Small intestine (tissue), 7 donors: ENCODE measurements at regions not wholly inside any gene's neighbourhood (a gene's known extent, or its start where the extent isn't known, plus 50 kb on each side); places are given as distances from the start of the nearest gene placed in this dataset.

ENCODE experiments used
- DNase-seq, 2 donors: peaks; one replicate each; pipeline versions ENCODE4 v3.0.0 to v3.0.0-alpha.2; 2013
- FAIRE-seq: peaks from 2 replicates; lab custom pipeline; 2012; peaks lifted over from hg19 to GRCh38; lab: Jason Lieb, UNC
- H3K27ac ChIP-seq, 3 donors: one replicate each; pipeline ENCODE4 v1.5.1; 2013; ENCODE audit warnings: low read length in 2 of 3, mild to moderate bottlenecking in 2 of 3, control low read depth in 1 of 3, inconsistent platforms in 1 of 3, low read depth in 1 of 3, moderate library complexity in 1 of 3
- H3K27me3 ChIP-seq, 3 donors: one replicate each; pipeline ENCODE4 v1.6.1; 2013; ENCODE audit warnings: low read length in 3 of 3, inconsistent platforms in 1 of 3; ENCODE audit not compliant: control insufficient read depth in 3 of 3, insufficient read depth in 3 of 3
- H3K36me3 ChIP-seq, 3 donors: one replicate each; pipeline ENCODE4 v1.6.1; 2013; ENCODE audit warnings: low read length in 3 of 3, inconsistent platforms in 1 of 3, low read depth in 1 of 3, mild to moderate bottlenecking in 1 of 3, moderate library complexity in 1 of 3; ENCODE audit not compliant: control insufficient read depth in 3 of 3, insufficient read depth in 2 of 3
- H3K4me1 ChIP-seq, 3 donors: one replicate each; pipeline ENCODE4 v1.6.1; 2013; ENCODE audit warnings: low read length in 2 of 3, inconsistent platforms in 1 of 3, low read depth in 1 of 3, mild to moderate bottlenecking in 1 of 3, moderate library complexity in 1 of 3; ENCODE audit not compliant: control insufficient read depth in 3 of 3, insufficient read depth in 2 of 3
- H3K4me3 ChIP-seq, 3 donors: one replicate each; pipeline ENCODE4 v1.5.1; 2013; ENCODE audit warnings: low read length in 3 of 3, control low read depth in 1 of 3, inconsistent platforms in 1 of 3, low read depth in 1 of 3, mild to moderate bottlenecking in 1 of 3, moderate library complexity in 1 of 3
- H3K9me3 ChIP-seq, 2 donors: one replicate each; pipeline ENCODE4 v1.6.1; 2013; ENCODE audit warnings: low read depth in 1 of 2, low read length in 1 of 2; ENCODE audit not compliant: control insufficient read depth in 2 of 2, insufficient read depth in 1 of 2
- WGBS, 3 donors: extraction: QIAGEN DNeasy Blood & Tissue Kit; methylation state at CpG; one replicate each; pipeline ENCODE4 v1.1.7; 2013; 5-methylcytosine and 5-hydroxymethylcytosine counted together
- donor health status: healthy with polysubstance abuse.
- donor health status: control.
- donor health status: control.
- donor health status: Bipolar disorder and iron deficiency.
- donor health status: healthy.

DNA sequence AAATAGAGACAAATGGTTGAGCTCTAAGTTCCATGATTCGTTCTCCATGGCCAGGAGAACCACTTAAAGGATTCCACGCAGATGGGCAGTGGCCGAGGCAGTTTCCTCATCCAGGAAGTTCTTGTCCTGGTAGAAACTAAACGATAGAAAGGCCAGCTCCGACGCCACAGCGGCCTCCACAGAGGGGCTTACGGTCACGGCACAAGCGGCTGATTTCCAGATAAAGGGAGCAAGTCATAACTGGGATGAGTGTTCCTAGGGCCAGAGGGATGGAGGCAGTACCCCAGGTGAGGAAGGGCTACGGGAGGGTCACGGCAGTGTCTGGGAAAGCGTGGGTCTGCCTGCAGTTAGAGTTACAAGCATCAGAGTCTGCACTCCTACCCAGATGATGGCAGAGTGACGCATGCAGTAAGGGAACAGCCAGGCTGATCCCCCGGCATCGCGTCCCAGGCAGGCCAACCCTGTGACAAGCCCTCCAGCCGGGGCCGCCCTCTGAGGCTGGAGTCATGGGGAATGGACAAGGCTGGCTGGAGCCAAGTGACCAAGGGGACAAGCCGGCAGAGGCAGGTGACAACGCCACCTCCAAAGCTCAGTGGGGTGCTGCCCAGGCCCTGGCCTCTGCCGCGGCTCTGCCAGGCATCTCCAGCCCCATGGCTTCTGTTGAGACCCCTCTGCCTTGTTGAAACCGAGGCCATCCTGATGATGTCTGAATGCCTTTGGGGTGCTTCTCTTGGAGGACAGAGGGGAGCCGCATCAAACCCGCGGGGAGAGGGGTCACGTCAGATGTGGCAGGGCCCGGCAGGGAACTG, 475.1 kb downstream of the BRD1 start:
- DNase-seq (no peak), FAIRE-seq (no peak)
- H3K27ac ChIP-seq, result no peak overlapping the region
- H3K27me3 ChIP-seq, result peaks cover 0 to 9% (median 0%) of the 10 kb centered on the region in 3 donors
- H3K9me3 ChIP-seq, result no peaks in the 10 kb centered on the region
- no peaks in the 10 kb centered on the region for H3K4me1 ChIP-seq
- H3K36me3 ChIP-seq, result no peaks in the 10 kb centered on the region
- 82 to 85% (median 83%) methylated on average over 29 of the region's 29 CpGs for WGBS, 3 donors
- H3K4me3 ChIP-seq, result no peak overlapping the region

DNA sequence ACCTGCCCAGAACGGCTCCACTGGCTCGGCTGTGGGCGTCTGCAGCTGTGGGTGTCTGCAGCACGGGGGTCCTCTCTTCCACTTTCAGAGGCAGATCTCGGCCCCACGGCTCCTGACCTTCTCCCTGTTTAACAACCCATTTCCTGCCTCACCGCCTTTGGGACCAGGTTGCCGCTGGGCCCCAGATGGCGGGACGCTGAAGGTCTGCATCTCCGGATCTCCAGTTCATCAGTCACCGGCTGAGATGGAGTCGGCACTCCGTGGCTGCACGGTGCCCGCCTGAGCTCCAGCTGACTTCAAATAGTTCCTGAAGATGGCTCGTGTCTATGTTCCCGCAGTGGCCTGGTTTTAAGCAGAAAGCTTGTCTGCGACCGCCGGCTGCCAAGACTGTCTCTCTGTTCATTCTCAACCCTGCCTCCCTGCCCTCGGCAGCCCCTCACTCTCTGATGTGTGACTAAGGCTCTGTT, 475.9 kb downstream of the BRD1 start:
- Histone ChIP-seq H3K9me3 (no peaks in the 10 kb centered on the region), H3K4me1 (no peaks in the 10 kb centered on the region), H3K27me3 (peaks cover 0 to 9% (median 0%) of the 10 kb centered on the region in 3 donors), H3K36me3 (no peaks in the 10 kb centered on the region), H3K4me3 (no peak overlapping the region), H3K27ac (no peak overlapping the region)
- FAIRE-seq (no peak), DNase-seq (no peak)
- WGBS, 3 donors, result 54 to 77% (median 75%) methylated on average over 22 of the region's 22 CpGs

DNA sequence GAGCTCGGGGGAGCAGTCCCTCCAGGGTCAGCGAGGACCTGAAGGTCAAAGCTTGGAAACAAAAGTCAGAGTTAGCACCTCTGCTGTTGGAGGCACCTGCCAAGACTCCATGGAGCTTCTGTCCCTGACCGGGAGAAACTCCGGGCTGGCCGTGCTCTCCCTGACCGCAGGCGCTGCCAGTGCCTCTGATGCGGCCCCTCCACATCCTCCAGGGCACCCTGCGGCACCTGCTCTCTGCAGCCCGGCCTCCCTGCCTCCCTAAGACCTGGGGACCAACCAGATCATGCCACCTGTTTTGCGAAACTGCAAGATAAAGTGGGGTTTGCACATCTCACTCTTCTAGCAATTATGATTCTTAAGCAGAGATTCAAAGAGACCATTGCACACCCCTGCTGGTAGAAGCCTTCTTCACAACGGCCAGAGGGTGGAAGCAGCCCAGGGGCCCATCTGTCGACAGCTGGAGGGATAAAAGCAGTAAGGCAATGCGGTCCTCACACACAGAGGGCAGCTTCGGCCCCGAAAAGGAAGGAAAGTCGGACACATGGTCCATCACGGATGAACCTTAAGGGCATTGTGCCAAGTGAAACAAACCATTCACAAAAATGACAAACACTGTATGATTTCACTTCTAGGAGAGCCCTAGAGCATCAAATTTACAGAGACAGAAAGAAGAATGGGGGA, 477.1 kb downstream of the BRD1 start:
- no peak for DNase-seq
- Histone ChIP-seq H3K4me1 (no peaks in the 10 kb centered on the region), H3K27ac (no peak overlapping the region), H3K27me3 (peaks cover 0 to 7% (median 0%) of the 10 kb centered on the region in 3 donors), H3K9me3 (no peaks in the 10 kb centered on the region), H3K36me3 (no peaks in the 10 kb centered on the region), H3K4me3 (no peak overlapping the region)
- no peak for FAIRE-seq
- 60 to 69% (median 65%) methylated on average over 18 of the region's 18 CpGs for WGBS, 3 donors

DNA sequence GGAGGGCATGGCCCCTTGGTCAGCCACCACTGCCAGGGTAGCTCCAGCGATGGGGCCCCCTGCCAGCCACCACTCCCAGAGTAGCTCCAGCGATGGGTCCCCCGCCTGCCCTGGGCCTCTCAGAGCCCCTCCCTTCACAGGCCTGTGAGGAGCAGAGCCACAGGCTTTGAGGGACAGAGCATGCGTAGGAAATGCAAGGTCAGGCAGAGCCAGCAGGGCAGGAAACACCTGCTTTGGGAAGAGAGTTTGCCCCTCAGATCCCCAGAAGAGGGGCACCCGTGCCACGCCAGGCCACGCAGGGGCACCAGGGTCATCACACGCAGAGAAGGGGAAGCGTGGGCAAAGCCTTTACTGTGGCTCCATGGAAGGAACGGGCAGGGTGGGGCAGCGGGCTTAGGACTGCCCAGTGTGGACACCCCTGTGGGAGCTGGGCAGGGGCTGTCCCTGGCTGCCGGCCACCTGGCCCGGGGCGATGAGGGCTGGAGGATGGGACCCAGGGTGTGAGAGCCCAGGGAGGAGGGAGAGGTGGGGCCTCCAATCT, 477.8 kb downstream of the BRD1 start:
- Histone ChIP-seq H3K9me3 (no peaks in the 10 kb centered on the region), H3K27ac (no peak overlapping the region), H3K27me3 (peaks cover 0 to 7% (median 0%) of the 10 kb centered on the region in 3 donors), H3K4me3 (no peak overlapping the region), H3K4me1 (no peaks in the 10 kb centered on the region), H3K36me3 (no peaks in the 10 kb centered on the region)
- FAIRE-seq (no peak), DNase-seq (no peak)
- 55 to 62% (median 61%) methylated on average over 14 of the region's 14 CpGs for WGBS, 3 donors

DNA sequence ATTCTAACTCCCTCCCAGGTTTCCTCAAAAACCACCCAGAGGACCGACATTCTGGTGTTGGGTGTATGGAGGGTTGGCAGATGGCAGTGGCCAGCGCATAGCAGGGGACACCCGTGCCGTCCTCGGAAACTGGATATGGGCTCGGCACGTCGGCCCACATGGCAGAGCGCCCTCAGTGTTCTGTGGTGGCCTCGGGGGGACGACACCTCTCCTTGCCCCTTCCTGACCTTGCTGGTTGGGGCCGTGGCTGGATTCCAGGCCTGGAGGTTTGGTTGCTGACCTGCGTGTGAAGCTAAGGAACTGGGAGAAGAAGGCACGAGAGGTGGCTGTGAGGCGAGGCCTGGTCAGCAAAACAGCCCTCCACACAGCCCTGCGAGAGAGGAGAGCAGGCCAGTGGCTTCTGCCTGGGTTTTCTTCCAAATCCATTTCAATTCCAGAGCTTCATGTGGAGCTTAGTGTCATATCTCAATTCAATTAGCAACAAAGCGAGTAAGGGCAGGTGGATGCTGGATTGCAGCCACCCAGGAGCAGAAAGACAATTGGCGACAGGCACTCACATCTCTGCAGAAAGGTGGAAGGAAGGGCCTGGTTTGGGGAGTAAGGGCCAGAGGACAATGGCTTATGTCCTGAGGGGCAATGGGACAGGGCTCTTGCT, 478.4 kb downstream of the BRD1 start:
- peaks cover 0 to 7% (median 0%) of the 10 kb centered on the region in 3 donors for H3K27me3 ChIP-seq
- 88 to 90% (median 88%) methylated on average over 18 of the region's 18 CpGs for WGBS, 3 donors
- H3K36me3 ChIP-seq, result no peaks in the 10 kb centered on the region
- no peak overlapping the region for H3K27ac ChIP-seq
- H3K4me1 ChIP-seq, result no peaks in the 10 kb centered on the region
- no peak overlapping the region for H3K4me3 ChIP-seq
- no peak for FAIRE-seq
- no peak for DNase-seq
- no peaks in the 10 kb centered on the region for H3K9me3 ChIP-seq

DNA sequence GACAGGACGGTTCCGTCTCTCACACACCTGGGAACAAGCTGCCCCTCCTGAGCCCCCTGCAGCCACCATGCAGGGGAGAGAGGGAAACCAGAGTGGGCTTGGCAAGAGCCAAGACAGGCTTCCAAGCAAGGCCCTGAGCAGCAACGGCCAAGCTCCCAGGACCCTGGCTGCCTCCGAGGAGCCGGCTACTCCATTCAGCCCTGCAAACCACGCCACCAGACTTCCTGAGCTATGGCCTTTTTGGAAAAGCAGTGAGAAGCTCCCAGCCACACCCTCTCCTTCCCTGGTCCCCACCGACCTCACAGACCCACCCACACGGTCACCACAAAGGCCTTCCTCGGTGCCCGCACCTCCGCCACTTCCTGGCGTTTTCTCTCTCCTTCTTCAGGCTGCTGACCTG, 479.0 kb downstream of the BRD1 start:
- no peak for DNase-seq
- Histone ChIP-seq H3K9me3 (no peaks in the 10 kb centered on the region), H3K27me3 (peaks cover 0 to 7% (median 0%) of the 10 kb centered on the region in 3 donors)

DNA sequence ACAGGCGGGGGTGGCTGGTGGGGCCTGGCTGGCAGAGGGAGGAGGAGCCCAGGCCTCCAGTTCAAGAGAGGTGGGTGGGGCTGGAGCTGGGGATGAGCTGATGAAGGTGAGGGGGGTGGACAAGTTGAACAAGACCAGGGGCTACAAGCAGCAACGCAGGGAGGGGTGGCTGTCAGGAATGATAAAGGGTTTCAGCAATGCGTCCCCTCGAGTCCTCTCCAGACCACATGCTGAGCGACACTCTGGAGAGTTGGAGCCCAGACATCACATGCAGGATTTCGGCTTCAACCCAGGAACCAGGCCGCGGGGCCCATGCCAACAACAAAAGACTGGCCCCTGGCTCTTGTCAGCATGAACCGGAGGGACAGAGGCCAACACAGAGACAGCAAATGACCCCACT, 480.3 kb downstream of the BRD1 start:
- FAIRE-seq (no peak), DNase-seq (no peak)
- 77 to 84% (median 82%) methylated on average over 9 of the region's 9 CpGs for WGBS, 3 donors
- no peak overlapping the region for H3K4me3 ChIP-seq
- H3K9me3 ChIP-seq, result no peaks in the 10 kb centered on the region
- no peak overlapping the region for H3K27ac ChIP-seq
- H3K36me3 ChIP-seq, result no peaks in the 10 kb centered on the region
- H3K4me1 ChIP-seq, result no peaks in the 10 kb centered on the region
- peaks cover 0 to 4% (median 0%) of the 10 kb centered on the region in 3 donors for H3K27me3 ChIP-seq

More for the DNA sequence above, 479.0 kb downstream of the BRD1 start:
- no peak overlapping the region for H3K27ac ChIP-seq
- no peaks in the 10 kb centered on the region for H3K4me1 ChIP-seq
- no peaks in the 10 kb centered on the region for H3K36me3 ChIP-seq
- FAIRE-seq, result no peak
- 73 to 80% (median 77%) methylated on average over 12 of the region's 12 CpGs for WGBS, 3 donors
- H3K4me3 ChIP-seq, result no peak overlapping the region

DNA sequence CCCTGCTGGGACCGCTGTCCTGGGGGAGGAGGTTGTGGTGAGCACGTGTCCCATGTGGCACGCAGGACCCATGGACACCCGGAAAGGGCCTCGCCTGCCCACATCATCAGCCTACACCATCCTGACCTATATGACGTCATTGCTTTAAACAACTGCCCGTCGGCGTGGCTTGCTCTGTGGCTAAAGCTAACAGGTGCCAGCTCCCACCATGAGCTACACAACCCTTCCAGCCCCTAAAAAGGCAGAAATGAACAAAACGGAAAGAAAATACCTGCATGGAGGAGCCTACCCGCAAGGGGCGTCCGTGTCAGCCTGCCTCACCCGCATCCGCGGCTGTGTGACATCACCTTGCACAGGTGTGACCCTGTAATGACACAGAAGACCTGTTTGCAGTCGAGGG, 481.8 kb downstream of the BRD1 start:
- WGBS, 3 donors, result 71 to 85% (median 73%) methylated on average over 17 of the region's 17 CpGs
- DNase-seq (no peak), FAIRE-seq (no peak)
- no peaks in the 10 kb centered on the region for H3K36me3 ChIP-seq
- no peak overlapping the region for H3K4me3 ChIP-seq
- H3K27me3 ChIP-seq, result no peaks in the 10 kb centered on the region
- no peak overlapping the region for H3K27ac ChIP-seq
- no peaks in the 10 kb centered on the region for H3K4me1 ChIP-seq
- H3K9me3 ChIP-seq, result no peaks in the 10 kb centered on the region
